DMS 273 (cell line): ENCODE measurements at regions not wholly inside any gene's neighbourhood (a gene's known extent, or its start where the extent isn't known, plus 50 kb on each side); places are given as distances from the start of the nearest gene placed in this dataset.
"Not testable (repeated sequence)": the region's sequence is repeated elsewhere in the genome, so short reads cannot be mapped to it uniquely, and the experiment has no call there.

Experiments used
- DNase-seq: peaks from one replicate; lab custom pipeline; 2025; ENCODE audit not compliant: unreplicated experiment; lab: John Stamatoyannopoulos, UW

- DNase-seq = not testable (repeated sequence)
Measured at GRCh38 chr2:52258967-52259366, 1227.0 kb upstream of the NRXN1 start.

- no peak for DNase-seq
Measured at GRCh38 chr2:52258038-52258437, 1226.1 kb upstream of the NRXN1 start.

- DNase-seq = no peak
Measured at GRCh38 chr2:52253416-52253980, 1221.6 kb upstream of the NRXN1 start.

- DNase-seq = no peak
Measured at GRCh38 chr2:52238782-52239181, 1206.8 kb upstream of the NRXN1 start.

GRCh38 chr2:52222128-52222527 lies 1190.2 kb upstream of the NRXN1 start:
- DNase-seq = no peak

GRCh38 chr2:52220393-52220792 lies 1188.5 kb upstream of the NRXN1 start:
- peak; percentile 56 for DNase-seq

GRCh38 chr2:52210611-52211010 lies 1178.7 kb upstream of the NRXN1 start:
- no peak for DNase-seq

- peak; percentile 3 for DNase-seq
Measured at GRCh38 chr2:52210161-52210560, 1178.2 kb upstream of the NRXN1 start.

GRCh38 chr2:52194342-52194741 lies 1162.4 kb upstream of the NRXN1 start:
- DNase-seq = no peak

- no peak for DNase-seq
Measured at GRCh38 chr2:52193804-52194203, 1161.9 kb upstream of the NRXN1 start.

- no peak for DNase-seq
Measured at GRCh38 chr2:52192656-52193055, 1160.7 kb upstream of the NRXN1 start.

GRCh38 chr2:52181080-52181479 lies 1149.1 kb upstream of the NRXN1 start:
- DNase-seq = no peak

- DNase-seq = no peak
Measured at GRCh38 chr2:52178845-52179244, 1146.9 kb upstream of the NRXN1 start.

- DNase-seq = no peak
Measured at GRCh38 chr2:52145005-52145404, 1113.1 kb upstream of the NRXN1 start.

- no peak for DNase-seq
Measured at GRCh38 chr2:52144590-52144989, 1112.7 kb upstream of the NRXN1 start.

- DNase-seq = no peak
Measured at GRCh38 chr2:52141076-52141475, 1109.1 kb upstream of the NRXN1 start.

GRCh38 chr2:52139241-52139640 lies 1107.3 kb upstream of the NRXN1 start:
- DNase-seq = no peak

GRCh38 chr2:52135235-52135634 lies 1103.3 kb upstream of the NRXN1 start:
- DNase-seq = no peak

- DNase-seq = no peak
Measured at GRCh38 chr2:52128081-52128480, 1096.1 kb upstream of the NRXN1 start.

GRCh38 chr2:52127527-52127926 lies 1095.6 kb upstream of the NRXN1 start:
- DNase-seq = no peak

- no peak for DNase-seq
Measured at GRCh38 chr2:52117299-52117698, 1085.4 kb upstream of the NRXN1 start.

- DNase-seq = no peak
Measured at GRCh38 chr2:52115750-52116149, 1083.8 kb upstream of the NRXN1 start.

GRCh38 chr2:52113338-52113737 lies 1081.4 kb upstream of the NRXN1 start:
- DNase-seq = no peak

- DNase-seq = no peak
Measured at GRCh38 chr2:52112141-52112540, 1080.2 kb upstream of the NRXN1 start.
